ENCODE measurements at regions not wholly inside any gene's neighbourhood (a gene's known extent, or its start where the extent isn't known, plus 50 kb on each side); places are given as distances from the start of the nearest gene placed in this dataset.

GRCh38 chr10:69723653-69724052 lies 78.1 kb upstream of the COL13A1 start:
- H3K27ac ChIP-seq: no peak overlapping the region
- 36% methylated on average over 1 of the region's 1 CpG for WGBS
- intact Hi-C loops (cut with DNase I): no loop called here

GRCh38 chr10:69726850-69727249 lies 74.9 kb upstream of the COL13A1 start:
- no peak overlapping the region for H3K4me3 ChIP-seq
- WGBS: 100% methylated on average over 2 of the region's 2 CpGs
- no peaks in the 10 kb centered on the region for H3K36me3 ChIP-seq
- peaks cover 3% of the 10 kb centered on the region for H3K4me1 ChIP-seq (replicated peaks)
- DNase-seq (ENCODE audit: low spot score): no peak
- no peaks in the 10 kb centered on the region for H3K27me3 ChIP-seq (replicated peaks; ENCODE audit: insufficient read depth)
- H3K27ac ChIP-seq: no peak overlapping the region
- H3K9me3 ChIP-seq: no peaks in the 10 kb centered on the region
- intact Hi-C loops (cut with DNase I): no loop called here
- TF ChIP-seq CTCF (IDR thresholded peaks at IDR 0.05) (no peak), POLR2AphosphoS5 (IDR thresholded peaks at IDR 0.05) (no peak), POLR2A (IDR thresholded peaks at IDR 0.05) (no peak)

More at GRCh38 chr10:69723653-69724052, 78.1 kb upstream of the COL13A1 start:
- no peak for TF ChIP-seq POLR2A (IDR thresholded peaks at IDR 0.05)
- TF ChIP-seq POLR2AphosphoS5 (IDR thresholded peaks at IDR 0.05): peak; percentile 13
- Histone ChIP-seq H3K9me3 (no peaks in the 10 kb centered on the region), H3K27me3 (replicated peaks; ENCODE audit: insufficient read depth) (no peaks in the 10 kb centered on the region), H3K4me3 (no peak overlapping the region), H3K36me3 (no peaks in the 10 kb centered on the region), H3K4me1 (replicated peaks) (no peaks in the 10 kb centered on the region)
- DNase-seq (ENCODE audit: low spot score): no peak

- Histone ChIP-seq H3K4me3 (no peak overlapping the region), H3K36me3 (no peaks in the 10 kb centered on the region), H3K4me1 (replicated peaks) (peaks cover 3% of the 10 kb centered on the region), H3K9me3 (no peaks in the 10 kb centered on the region), H3K27me3 (replicated peaks; ENCODE audit: insufficient read depth) (no peaks in the 10 kb centered on the region), H3K27ac (no peak overlapping the region)
- no peak for TF ChIP-seq POLR2AphosphoS5 (IDR thresholded peaks at IDR 0.05)
- no peak for TF ChIP-seq CTCF (IDR thresholded peaks at IDR 0.05)
- no peak for TF ChIP-seq POLR2A (IDR thresholded peaks at IDR 0.05)
- intact Hi-C loops (cut with DNase I): no loop called here
- 29% methylated on average over 3 of the region's 3 CpGs for WGBS
- DNase-seq (ENCODE audit: low spot score): no peak
Measured at GRCh38 chr10:69728335-69728870, 73.3 kb upstream of the COL13A1 start.

- Histone ChIP-seq H3K4me1 (replicated peaks) (peaks cover 3% of the 10 kb centered on the region), H3K9me3 (no peaks in the 10 kb centered on the region), H3K36me3 (no peaks in the 10 kb centered on the region), H3K27me3 (replicated peaks; ENCODE audit: insufficient read depth) (no peaks in the 10 kb centered on the region), H3K4me3 (no peak overlapping the region), H3K27ac (no peak overlapping the region)
- intact Hi-C loops (cut with DNase I): no loop called here
- 73% methylated on average over 12 of the region's 12 CpGs for WGBS
- TF ChIP-seq POLR2AphosphoS5 (IDR thresholded peaks at IDR 0.05) (no peak), POLR2A (IDR thresholded peaks at IDR 0.05) (no peak)
- DNase-seq (ENCODE audit: low spot score): no peak
Measured at GRCh38 chr10:69729326-69730048, 72.2 kb upstream of the COL13A1 start.

- H3K4me3 ChIP-seq: no peak overlapping the region
- H3K27ac ChIP-seq: no peak overlapping the region
- TF ChIP-seq CTCF (IDR thresholded peaks at IDR 0.05): no peak
- no peak for TF ChIP-seq POLR2A (IDR thresholded peaks at IDR 0.05)
- no peak for TF ChIP-seq POLR2AphosphoS5 (IDR thresholded peaks at IDR 0.05)
- DNase-seq (ENCODE audit: low spot score): no peak
- H3K9me3 ChIP-seq: no peaks in the 10 kb centered on the region
- no peaks in the 10 kb centered on the region for H3K27me3 ChIP-seq (replicated peaks; ENCODE audit: insufficient read depth)
- intact Hi-C loops (cut with DNase I): no loop called here
- peaks cover 3% of the 10 kb centered on the region for H3K4me1 ChIP-seq (replicated peaks)
- WGBS: 44% methylated on average over 16 of the region's 16 CpGs
- no peaks in the 10 kb centered on the region for H3K36me3 ChIP-seq
Measured at GRCh38 chr10:69730251-69731156, 71.2 kb upstream of the COL13A1 start.

Data from prostate gland (tissue), 2 donors.